ENCODE measurements at regions not wholly inside any gene's neighbourhood (a gene's known extent, or its start where the extent isn't known, plus 50 kb on each side); places are given as distances from the start of the nearest gene placed in this dataset.

DNA sequence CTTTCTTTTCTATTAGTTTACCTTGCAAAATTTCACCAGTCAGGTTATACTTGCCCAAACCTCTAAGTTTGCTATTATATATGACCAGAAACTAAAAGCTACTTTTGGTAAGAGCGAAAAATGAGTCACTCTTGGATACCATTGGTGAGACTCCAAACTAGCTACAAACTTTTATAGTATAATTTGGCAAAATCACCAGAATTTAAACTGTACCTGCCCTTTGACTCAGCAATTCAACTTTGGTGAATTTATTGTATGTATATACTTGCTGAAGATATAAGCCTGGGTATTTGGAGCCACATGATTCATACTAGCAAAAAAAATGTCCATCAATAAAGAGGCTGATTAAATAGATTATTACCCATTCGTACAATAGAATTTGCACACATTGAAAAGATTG is 178.7 kb upstream of the STEAP1 start:
- Histone ChIP-seq H2AK5ac (ENCODE audit: low read depth, low read length) (no peak overlapping the region), H3K4ac (ENCODE audit: low read depth, low read length) (no peak overlapping the region), H3K9ac (ENCODE audit: low read depth, low read length) (no peak overlapping the region), H3K27ac (ENCODE audit: insufficient read depth, low read length) (no peak overlapping the region), H3K4me1 (ENCODE audit: control insufficient read depth, insufficient read depth, low read length) (no peaks in the 10 kb centered on the region), H2AK9ac (replicated peaks; ENCODE audit: low read depth, low read length, poor library complexity) (no peak overlapping the region), H3K4me2 (ENCODE audit: low read depth, low read length) (no peak overlapping the region), H4K20me1 (ENCODE audit: insufficient read depth, low read length) (no peaks in the 10 kb centered on the region), H3K9me3 (ENCODE audit: control insufficient read depth, insufficient read depth, low read length) (no peaks in the 10 kb centered on the region), H2AFZ (replicated peaks; ENCODE audit: low read length, poor library complexity) (no peak overlapping the region), H4K8ac (ENCODE audit: low read depth in 2 of 2, low read length in 2 of 2) (no peak overlapping the region), H2BK20ac (ENCODE audit: low read depth, low read length) (no peak overlapping the region), H2BK5ac (ENCODE audit: low read depth, low read length, poor library complexity, severe bottlenecking) (no peak overlapping the region), H2BK15ac (ENCODE audit: low read depth, low read length) (no peak overlapping the region), H3K18ac (ENCODE audit: low read depth, low read length) (no peak overlapping the region), H3K79me1 (ENCODE audit: low read depth in 1 of 2, low read length in 2 of 2) (no peaks in the 10 kb centered on the region), H4K5ac (ENCODE audit: low read depth, low read length) (no peak overlapping the region), H3K23ac (ENCODE audit: low read depth, low read length) (no peak overlapping the region), H3K27me3 (ENCODE audit: control insufficient read depth, insufficient read depth, low read length) (no peaks in the 10 kb centered on the region), H3K4me3 (ENCODE audit: insufficient read depth, low read depth, low read length) (no peak overlapping the region), H3K14ac (replicated peaks; ENCODE audit: low read depth, low read length) (no peak overlapping the region), H2BK120ac (ENCODE audit: low read depth, low read length) (no peak overlapping the region), H4K91ac (ENCODE audit: insufficient read depth, low read depth, low read length) (no peak overlapping the region), H3K9me1 (ENCODE audit: insufficient read depth, low read length) (no peaks in the 10 kb centered on the region), H3K56ac (ENCODE audit: extremely low read depth, insufficient read depth, low read length) (no peak overlapping the region), H3K36me3 (ENCODE audit: control insufficient read depth, insufficient read depth, low read length) (no peaks in the 10 kb centered on the region)
- intact Hi-C loops (cut with micrococcal nuclease), result no loop called here
- TF ChIP-seq RFX5 (IDR thresholded peaks at IDR 0.05; ENCODE audit: low read depth, low read length) (no peak), CHD1 (IDR thresholded peaks at IDR 0.05; ENCODE audit: low read depth, low read length) (no peak), ELK1 (IDR thresholded peaks at IDR 0.05; ENCODE audit: borderline replicate concordance, low read depth, low read length) (no peak)
- ChIA-PET CTCF (no interaction called here), POLR2A (ENCODE audit: unreplicated experiment) (no interaction called here)
- no TSS peak for BruUV-seq (replicated peaks)
- dilution Hi-C loops (cut with HindIII; ENCODE audit: low sequenced_read_pairs, unreplicated experiment), result no loop called here
- in situ Hi-C loops (cut with MboI; ENCODE audit: low sequenced_read_pairs), result no loop called here
- DNase-seq, result no peak
- WGBS, 2 experiments (ENCODE audit: extremely low coverage in 2 of 2, insufficient read length in 1 of 2), result no CpG with 5 or more reads among the region's 2 CpGs
- ATAC-seq (ENCODE audit: low read depth), result no peak

Measured in IMR-90 (cell line).